ENCODE measurements at regions not wholly inside any gene's neighbourhood (a gene's known extent, or its start where the extent isn't known, plus 50 kb on each side); places are given as distances from the start of the nearest gene placed in this dataset.

DNA sequence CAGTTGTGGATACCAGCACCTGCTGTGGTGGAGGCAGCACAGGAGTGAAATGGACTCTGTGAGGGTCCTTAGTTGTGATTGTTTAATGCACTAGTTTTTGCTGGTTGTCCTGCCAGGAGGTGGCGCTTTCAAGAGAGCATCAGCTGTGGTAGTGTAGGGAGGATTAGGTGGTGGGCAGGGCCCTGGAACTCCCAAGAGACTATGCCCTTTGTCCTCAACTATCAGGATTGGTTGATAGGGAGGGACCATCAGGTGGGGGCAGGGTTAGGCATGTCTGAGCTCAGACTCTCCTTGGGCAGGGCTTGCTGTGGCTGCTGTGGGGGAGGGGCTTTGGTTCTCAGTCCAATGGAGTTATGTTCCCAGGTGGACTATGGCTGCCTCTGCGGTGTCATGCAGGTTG lies 121.9 kb downstream of the RRAGB start:
- TF ChIP-seq BDP1 (IDR thresholded peaks at IDR 0.05; ENCODE audit: insufficient read depth, insufficient read length): no peak
- TF ChIP-seq, protein P1, sequence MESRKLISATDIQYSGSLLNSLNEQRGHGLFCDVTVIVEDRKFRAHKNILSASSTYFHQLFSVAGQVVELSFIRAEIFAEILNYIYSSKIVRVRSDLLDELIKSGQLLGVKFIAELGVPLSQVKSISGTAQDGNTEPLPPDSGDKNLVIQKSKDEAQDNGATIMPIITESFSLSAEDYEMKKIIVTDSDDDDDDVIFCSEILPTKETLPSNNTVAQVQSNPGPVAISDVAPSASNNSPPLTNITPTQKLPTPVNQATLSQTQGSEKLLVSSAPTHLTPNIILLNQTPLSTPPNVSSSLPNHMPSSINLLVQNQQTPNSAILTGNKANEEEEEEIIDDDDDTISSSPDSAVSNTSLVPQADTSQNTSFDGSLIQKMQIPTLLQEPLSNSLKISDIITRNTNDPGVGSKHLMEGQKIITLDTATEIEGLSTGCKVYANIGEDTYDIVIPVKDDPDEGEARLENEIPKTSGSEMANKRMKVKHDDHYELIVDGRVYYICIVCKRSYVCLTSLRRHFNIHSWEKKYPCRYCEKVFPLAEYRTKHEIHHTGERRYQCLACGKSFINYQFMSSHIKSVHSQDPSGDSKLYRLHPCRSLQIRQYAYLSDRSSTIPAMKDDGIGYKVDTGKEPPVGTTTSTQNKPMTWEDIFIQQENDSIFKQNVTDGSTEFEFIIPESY (CRISPR knock-in tag; IDR thresholded peaks at IDR 0.05): no peak
- no peak for TF ChIP-seq NFIC (IDR thresholded peaks at IDR 0.05)
- TF ChIP-seq PCBP1 (IDR thresholded peaks at IDR 0.05; ENCODE audit: low read depth, low read length, poor library complexity, severe bottlenecking): no peak
- TF ChIP-seq BCOR (IDR thresholded peaks at IDR 0.05): no peak
- no peak for TF ChIP-seq YY1 (IDR thresholded peaks at IDR 0.05; ENCODE audit: borderline replicate concordance in 1 of 3, control insufficient read depth in 1 of 3, extremely low read depth in 1 of 3, insufficient read depth in 3 of 3, insufficient read length in 1 of 3, insufficient replicate concordance in 2 of 3, low read depth in 1 of 3, low read length in 2 of 3)
- TF ChIP-seq, protein P2, sequence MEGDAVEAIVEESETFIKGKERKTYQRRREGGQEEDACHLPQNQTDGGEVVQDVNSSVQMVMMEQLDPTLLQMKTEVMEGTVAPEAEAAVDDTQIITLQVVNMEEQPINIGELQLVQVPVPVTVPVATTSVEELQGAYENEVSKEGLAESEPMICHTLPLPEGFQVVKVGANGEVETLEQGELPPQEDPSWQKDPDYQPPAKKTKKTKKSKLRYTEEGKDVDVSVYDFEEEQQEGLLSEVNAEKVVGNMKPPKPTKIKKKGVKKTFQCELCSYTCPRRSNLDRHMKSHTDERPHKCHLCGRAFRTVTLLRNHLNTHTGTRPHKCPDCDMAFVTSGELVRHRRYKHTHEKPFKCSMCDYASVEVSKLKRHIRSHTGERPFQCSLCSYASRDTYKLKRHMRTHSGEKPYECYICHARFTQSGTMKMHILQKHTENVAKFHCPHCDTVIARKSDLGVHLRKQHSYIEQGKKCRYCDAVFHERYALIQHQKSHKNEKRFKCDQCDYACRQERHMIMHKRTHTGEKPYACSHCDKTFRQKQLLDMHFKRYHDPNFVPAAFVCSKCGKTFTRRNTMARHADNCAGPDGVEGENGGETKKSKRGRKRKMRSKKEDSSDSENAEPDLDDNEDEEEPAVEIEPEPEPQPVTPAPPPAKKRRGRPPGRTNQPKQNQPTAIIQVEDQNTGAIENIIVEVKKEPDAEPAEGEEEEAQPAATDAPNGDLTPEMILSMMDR (IDR thresholded peaks at IDR 0.05 in 2 of 3, conservative IDR thresholded peaks at IDR 0.05 in 1 of 3; ENCODE audit: insufficient read depth in 2 of 3, low read depth in 1 of 3, low read length in 3 of 3): no peak
- no peak for TF ChIP-seq TEAD4 (IDR thresholded peaks at IDR 0.05; ENCODE audit: low read length)
- TF ChIP-seq TEAD4 (CRISPR knock-in tag; IDR thresholded peaks at IDR 0.05; ENCODE audit: borderline replicate concordance): no peak
- no peak for TF ChIP-seq KLF1 (tag; IDR thresholded peaks at IDR 0.05)
- TF ChIP-seq FOXP1 (CRISPR knock-in tag; IDR thresholded peaks at IDR 0.05): no peak
- TF ChIP-seq, protein P3, sequence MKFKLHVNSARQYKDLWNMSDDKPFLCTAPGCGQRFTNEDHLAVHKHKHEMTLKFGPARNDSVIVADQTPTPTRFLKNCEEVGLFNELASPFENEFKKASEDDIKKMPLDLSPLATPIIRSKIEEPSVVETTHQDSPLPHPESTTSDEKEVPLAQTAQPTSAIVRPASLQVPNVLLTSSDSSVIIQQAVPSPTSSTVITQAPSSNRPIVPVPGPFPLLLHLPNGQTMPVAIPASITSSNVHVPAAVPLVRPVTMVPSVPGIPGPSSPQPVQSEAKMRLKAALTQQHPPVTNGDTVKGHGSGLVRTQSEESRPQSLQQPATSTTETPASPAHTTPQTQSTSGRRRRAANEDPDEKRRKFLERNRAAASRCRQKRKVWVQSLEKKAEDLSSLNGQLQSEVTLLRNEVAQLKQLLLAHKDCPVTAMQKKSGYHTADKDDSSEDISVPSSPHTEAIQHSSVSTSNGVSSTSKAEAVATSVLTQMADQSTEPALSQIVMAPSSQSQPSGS (CRISPR knock-in tag; IDR thresholded peaks at IDR 0.05): no peak
- TF ChIP-seq, protein P4, sequence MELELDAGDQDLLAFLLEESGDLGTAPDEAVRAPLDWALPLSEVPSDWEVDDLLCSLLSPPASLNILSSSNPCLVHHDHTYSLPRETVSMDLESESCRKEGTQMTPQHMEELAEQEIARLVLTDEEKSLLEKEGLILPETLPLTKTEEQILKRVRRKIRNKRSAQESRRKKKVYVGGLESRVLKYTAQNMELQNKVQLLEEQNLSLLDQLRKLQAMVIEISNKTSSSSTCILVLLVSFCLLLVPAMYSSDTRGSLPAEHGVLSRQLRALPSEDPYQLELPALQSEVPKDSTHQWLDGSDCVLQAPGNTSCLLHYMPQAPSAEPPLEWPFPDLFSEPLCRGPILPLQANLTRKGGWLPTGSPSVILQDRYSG (tag; conservative IDR thresholded peaks at IDR 0.05; ENCODE audit: low read depth): no peak
- no peak for TF ChIP-seq PHF8 (IDR thresholded peaks at IDR 0.05; ENCODE audit: borderline replicate concordance, low read length)

All from K562 (cell line).